ENCODE measurements at regions not wholly inside any gene's neighbourhood (a gene's known extent, or its start where the extent isn't known, plus 50 kb on each side); places are given as distances from the start of the nearest gene placed in this dataset.
"Not testable (repeated sequence)": the region's sequence is repeated elsewhere in the genome, so short reads cannot be mapped to it uniquely, and the experiment has no call there.

DNA sequence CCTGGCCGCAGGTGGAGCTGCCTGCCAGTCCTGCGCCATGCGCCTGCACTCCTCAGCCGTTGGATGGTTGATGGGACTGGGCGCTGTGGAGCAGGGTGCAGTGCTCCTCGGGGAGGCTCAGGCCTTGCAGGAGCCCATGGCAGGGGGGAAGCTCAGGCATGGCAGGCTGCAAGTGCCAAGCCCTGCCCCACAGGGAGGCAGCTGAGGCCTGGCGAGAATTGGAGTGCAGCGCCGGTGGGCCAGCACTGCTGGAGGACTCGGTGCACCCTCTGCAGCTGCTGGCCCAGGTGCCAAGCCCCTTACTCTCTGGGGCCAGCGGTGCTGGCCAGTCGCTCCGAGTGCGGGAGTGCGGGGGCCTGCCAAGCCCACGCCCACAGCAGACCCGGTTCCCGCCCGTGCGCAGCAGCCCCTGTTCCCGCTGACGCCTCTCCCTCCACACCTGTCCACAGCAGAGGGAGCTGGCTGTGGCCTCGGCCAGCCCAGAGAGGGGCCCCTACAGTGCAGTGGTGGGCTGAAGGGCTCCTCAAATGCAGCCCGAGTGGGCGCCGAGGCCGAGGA lies 275.9 kb upstream of the FRG1 start:
- H3K4me1 ChIP-seq: no peaks in the 10 kb centered on the region
- no peak for DNase-seq
- TF ChIP-seq POLR2A (IDR thresholded peaks at IDR 0.05): no peak
- TF ChIP-seq, protein P1, sequence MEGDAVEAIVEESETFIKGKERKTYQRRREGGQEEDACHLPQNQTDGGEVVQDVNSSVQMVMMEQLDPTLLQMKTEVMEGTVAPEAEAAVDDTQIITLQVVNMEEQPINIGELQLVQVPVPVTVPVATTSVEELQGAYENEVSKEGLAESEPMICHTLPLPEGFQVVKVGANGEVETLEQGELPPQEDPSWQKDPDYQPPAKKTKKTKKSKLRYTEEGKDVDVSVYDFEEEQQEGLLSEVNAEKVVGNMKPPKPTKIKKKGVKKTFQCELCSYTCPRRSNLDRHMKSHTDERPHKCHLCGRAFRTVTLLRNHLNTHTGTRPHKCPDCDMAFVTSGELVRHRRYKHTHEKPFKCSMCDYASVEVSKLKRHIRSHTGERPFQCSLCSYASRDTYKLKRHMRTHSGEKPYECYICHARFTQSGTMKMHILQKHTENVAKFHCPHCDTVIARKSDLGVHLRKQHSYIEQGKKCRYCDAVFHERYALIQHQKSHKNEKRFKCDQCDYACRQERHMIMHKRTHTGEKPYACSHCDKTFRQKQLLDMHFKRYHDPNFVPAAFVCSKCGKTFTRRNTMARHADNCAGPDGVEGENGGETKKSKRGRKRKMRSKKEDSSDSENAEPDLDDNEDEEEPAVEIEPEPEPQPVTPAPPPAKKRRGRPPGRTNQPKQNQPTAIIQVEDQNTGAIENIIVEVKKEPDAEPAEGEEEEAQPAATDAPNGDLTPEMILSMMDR (IDR thresholded peaks at IDR 0.05): no peak
- H3K9me3 ChIP-seq: no peaks in the 10 kb centered on the region
- H3K27me3 ChIP-seq: no peaks in the 10 kb centered on the region
- H3K4me3 ChIP-seq (replicated peaks in 1 of 3): no peak overlapping the region
- 85 to 98% methylated on average over 16 to 23 of the region's 27 CpGs for WGBS, 2 donors
- H3K36me3 ChIP-seq: no peaks in the 10 kb centered on the region
- intact Hi-C loops (cut with DNase I): no loop called here
- H3K27ac ChIP-seq: no peak overlapping the region

DNA sequence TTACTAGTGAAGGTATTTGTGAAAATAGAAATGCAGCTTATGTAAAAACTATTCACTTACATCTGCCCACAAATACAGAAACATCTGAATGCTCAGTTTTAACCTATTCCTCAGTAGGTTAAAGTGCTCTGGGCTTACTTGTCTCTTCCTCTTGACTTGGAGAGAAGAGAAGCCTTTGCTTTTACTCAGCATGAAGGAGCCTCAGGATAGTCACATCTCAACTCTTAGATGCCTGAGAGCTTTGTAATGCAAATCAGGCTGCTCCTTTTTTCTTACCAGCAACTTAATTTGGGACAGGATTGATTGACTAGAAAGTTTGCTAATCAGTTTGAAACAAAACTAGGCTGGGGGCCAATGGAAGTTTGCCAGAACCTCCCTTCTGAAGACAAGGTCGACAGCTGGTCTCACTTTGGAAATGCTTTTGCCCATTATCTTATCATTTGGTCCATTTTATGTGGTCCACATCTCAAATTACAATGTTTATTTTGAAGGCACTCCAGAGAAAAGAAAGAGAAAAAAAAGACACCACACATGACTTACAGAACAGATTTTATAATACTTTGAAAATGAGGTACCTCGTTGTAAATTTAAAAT lies 274.9 kb upstream of the FRG1 start:
- H3K4me1 ChIP-seq; DNase-seq; H3K36me3 ChIP-seq; H3K27me3 ChIP-seq; H3K27ac ChIP-seq; H3K4me3 ChIP-seq (replicated peaks in 1 of 3); intact Hi-C loops (cut with DNase I); H3K9me3 ChIP-seq: not testable (repeated sequence)
- 39 to 40% methylated on average over 2 of the region's 2 CpGs for WGBS, 2 donors

DNA sequence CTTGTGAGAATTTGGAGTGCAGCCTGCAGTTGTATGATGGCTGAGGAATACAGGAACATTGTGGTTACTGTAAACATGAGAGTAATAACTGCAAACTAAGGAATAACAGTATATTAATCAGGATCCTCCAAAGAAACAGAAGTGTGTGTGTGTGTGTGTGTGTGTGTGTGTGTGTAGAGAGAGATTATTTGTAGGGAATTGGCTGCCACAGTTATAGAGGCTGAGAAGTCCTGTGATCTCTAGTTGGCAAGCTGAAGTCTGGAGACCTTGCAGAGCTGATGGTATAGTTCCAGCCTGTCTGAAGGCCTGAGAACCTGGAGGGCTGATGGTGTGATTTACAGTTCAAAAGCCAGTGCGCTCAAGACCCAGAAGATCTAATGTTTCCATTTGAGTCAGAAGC lies 273.3 kb upstream of the FRG1 start:
- H3K9me3 ChIP-seq; DNase-seq; H3K36me3 ChIP-seq; H3K4me3 ChIP-seq (replicated peaks in 1 of 3); H3K27me3 ChIP-seq; H3K4me1 ChIP-seq; H3K27ac ChIP-seq; intact Hi-C loops (cut with DNase I): not testable (repeated sequence)
- no CpG with 5 or more reads among the region's 1 CpG for WGBS, 2 donors

GRCh38 chr4:189697675-189698245 lies 242.9 kb upstream of the FRG1 start:
- H3K36me3 ChIP-seq; H3K4me3 ChIP-seq (replicated peaks in 1 of 3); H3K9me3 ChIP-seq; DNase-seq; H3K27me3 ChIP-seq; H3K27ac ChIP-seq; intact Hi-C loops (cut with DNase I); H3K4me1 ChIP-seq: not testable (repeated sequence)
- WGBS, 2 donors: no CpG with 5 or more reads among the region's 8 CpGs

DNA sequence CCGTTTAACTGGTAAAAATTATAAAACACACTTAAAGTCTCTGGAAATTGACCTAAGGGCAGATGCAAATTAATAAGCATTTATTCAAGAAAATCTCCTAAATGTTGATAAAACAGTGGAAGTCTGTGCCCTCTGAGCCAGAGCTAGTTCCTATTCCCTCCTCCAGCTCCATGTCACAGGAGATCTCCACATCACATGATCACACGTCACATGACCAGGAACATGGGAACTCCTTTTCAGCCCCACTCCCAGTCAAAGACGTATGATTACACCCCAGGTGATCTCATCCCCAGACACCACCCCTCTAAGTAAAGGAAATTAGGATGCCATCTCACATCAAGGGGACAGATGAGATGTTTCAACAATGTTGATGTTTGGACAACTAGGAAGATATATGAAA lies 237.7 kb upstream of the FRG1 start:
- H3K27me3 ChIP-seq; H3K4me3 ChIP-seq (replicated peaks in 1 of 3); intact Hi-C loops (cut with DNase I); DNase-seq; H3K9me3 ChIP-seq; H3K4me1 ChIP-seq; H3K27ac ChIP-seq; H3K36me3 ChIP-seq: not testable (repeated sequence)
- 91 to 95% methylated on average over 3 of the region's 3 CpGs for WGBS, 2 donors

DNA sequence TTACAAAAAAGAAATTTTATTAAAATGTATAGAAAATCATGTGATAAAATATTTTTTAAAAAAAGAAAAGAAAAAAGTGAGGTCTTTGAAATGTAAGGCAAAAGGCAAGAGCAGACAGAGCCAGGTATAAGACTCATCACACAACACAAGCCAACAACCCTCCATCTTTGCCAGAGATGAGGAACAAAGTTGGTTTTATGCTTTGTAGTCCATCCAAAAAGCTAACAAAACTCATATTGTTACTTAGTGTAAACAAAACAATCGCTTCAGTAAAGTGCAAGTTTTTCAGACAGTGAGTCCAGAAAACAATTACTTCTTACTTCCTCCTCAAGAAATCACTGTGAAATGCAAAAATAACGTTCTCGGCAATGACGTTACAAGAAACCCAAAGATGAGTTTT lies 233.9 kb upstream of the FRG1 start:
- WGBS, 2 donors: 61 to 70% methylated on average over 4 of the region's 4 CpGs

GRCh38 chr4:189707227-189707626 lies 233.4 kb upstream of the FRG1 start:
- WGBS, 2 donors: 90 to 93% methylated on average over 1 of the region's 1 CpG
- not testable (repeated sequence) for H3K27me3 ChIP-seq, DNase-seq

More for the DNA sequence above, 233.9 kb upstream of the FRG1 start:
- H3K4me1 ChIP-seq; H3K9me3 ChIP-seq; H3K27ac ChIP-seq; intact Hi-C loops (cut with DNase I); H3K27me3 ChIP-seq; H3K4me3 ChIP-seq (replicated peaks in 1 of 3); H3K36me3 ChIP-seq; DNase-seq: not testable (repeated sequence)

GRCh38 chr4:189711956-189712355 lies 228.7 kb upstream of the FRG1 start:
- intact Hi-C loops (cut with DNase I); H3K4me1 ChIP-seq; H3K36me3 ChIP-seq; H3K27ac ChIP-seq; H3K4me3 ChIP-seq (replicated peaks in 1 of 3); H3K27me3 ChIP-seq; H3K9me3 ChIP-seq; DNase-seq: not testable (repeated sequence)
- WGBS, 2 donors: 84 to 94% methylated on average over 3 of the region's 3 CpGs

More at GRCh38 chr4:189707227-189707626, 233.4 kb upstream of the FRG1 start:
- H3K4me1 ChIP-seq; H3K27ac ChIP-seq; H3K36me3 ChIP-seq; H3K9me3 ChIP-seq; H3K4me3 ChIP-seq (replicated peaks in 1 of 3); intact Hi-C loops (cut with DNase I): not testable (repeated sequence)

DNA sequence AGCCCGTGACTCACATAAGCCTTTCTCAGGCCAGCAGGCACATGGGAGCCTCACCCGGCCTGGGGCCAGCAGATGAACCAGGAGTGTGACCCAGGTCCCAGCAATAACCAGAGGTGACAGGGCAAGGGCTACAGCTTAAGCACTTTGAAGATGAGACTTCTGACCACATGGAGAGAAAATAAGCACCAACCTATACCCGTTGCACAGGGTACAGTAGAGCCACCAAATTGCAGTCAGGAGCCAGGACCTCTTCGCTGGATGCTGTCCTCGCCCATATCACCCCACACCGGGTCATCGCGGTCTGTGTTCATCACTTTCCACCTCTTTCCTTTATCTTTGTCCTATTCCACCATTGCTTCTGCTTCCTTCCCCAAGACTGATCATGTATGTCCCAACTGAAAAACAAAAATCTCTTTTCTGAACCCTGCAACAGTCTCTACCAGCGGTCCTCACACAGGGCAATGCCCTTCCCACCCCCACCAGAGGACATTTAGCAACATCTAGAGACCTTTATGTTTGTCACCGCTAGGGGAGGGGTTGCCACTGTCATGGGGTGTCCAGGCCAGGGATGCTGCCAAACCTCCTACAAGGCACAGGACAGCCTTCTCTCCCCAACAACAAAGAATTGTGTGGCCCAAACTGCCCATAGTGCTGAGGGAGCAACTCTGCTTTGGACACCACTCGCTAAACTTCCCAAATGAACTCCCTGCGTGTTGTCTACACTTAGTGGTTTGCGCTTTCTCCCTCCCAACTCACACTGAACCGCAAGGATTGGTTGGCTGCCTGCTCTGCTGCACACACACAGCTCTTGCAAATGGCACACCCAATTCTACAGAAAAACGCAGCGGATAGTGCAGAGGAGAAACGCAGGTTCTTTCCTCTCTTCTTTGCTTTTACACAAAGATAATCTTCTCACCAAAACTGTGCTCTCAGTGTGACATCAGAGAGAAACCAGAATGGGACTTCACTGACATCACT lies 219.4 kb upstream of the FRG1 start:
- H3K9me3 ChIP-seq; intact Hi-C loops (cut with DNase I); DNase-seq; H3K4me3 ChIP-seq (replicated peaks in 1 of 3); H3K27ac ChIP-seq; H3K4me1 ChIP-seq; H3K27me3 ChIP-seq; H3K36me3 ChIP-seq: not testable (repeated sequence)
- 79 to 90% methylated on average over 17 of the region's 17 CpGs for WGBS, 2 donors

GRCh38 chr4:189722324-189723003 lies 218.2 kb upstream of the FRG1 start:
- intact Hi-C loops (cut with DNase I); H3K9me3 ChIP-seq; H3K27me3 ChIP-seq; H3K27ac ChIP-seq; H3K4me1 ChIP-seq; H3K36me3 ChIP-seq; H3K4me3 ChIP-seq (replicated peaks in 1 of 3): not testable (repeated sequence)
- DNase-seq: peak; percentile 12 to 61
- 64 to 67% methylated on average over 15 to 17 of the region's 23 CpGs for WGBS, 2 donors

- DNase-seq; H3K9me3 ChIP-seq; H3K27me3 ChIP-seq; H3K4me1 ChIP-seq; H3K36me3 ChIP-seq; H3K4me3 ChIP-seq (replicated peaks in 1 of 3); H3K27ac ChIP-seq; intact Hi-C loops (cut with DNase I): not testable (repeated sequence)
- 77 to 79% methylated on average over 4 to 5 of the region's 6 CpGs for WGBS, 2 donors
Measured at GRCh38 chr4:189727982-189728638, 212.6 kb upstream of the FRG1 start.

Measured in thyroid gland (tissue), 4 donors.